Common myeloid progenitor, CD34-positive (primary cell): ENCODE measurements at regions not wholly inside any gene's neighbourhood (a gene's known extent, or its start where the extent isn't known, plus 50 kb on each side); places are given as distances from the start of the nearest gene placed in this dataset.

Source experiments
- CTCF ChIA-PET: fragments of 350-600 bp; sonication (Branson Sonifier 250); formaldehyde crosslinking; loops from one replicate; lab custom pipeline; 2021; ENCODE audit warnings: antibody characterized with exemption; lab: Charles Lee
- POLR2A ChIA-PET: fragments of 350-600 bp; sonication (Branson Sonifier 250); formaldehyde crosslinking; loops from one replicate; lab custom pipeline; 2021; ENCODE audit warnings: antibody characterized with exemption; lab: Charles Lee
- DNase-seq, 3 donors: peaks; one replicate each; pipeline versions ENCODE4 v3.0.0 to v3.0.0-alpha.2; 2013
- H3K27ac ChIP-seq, 2 experiments: 1 replicate in 1 of 2; 2 replicates in 1 of 2; pipeline ENCODE4 v1.7.0; 2013; ENCODE audit warnings: inconsistent platforms in 2 of 2, low read length in 2 of 2, mild to moderate bottlenecking in 2 of 2, low read depth in 1 of 2, moderate library complexity in 1 of 2; ENCODE audit not compliant: severe bottlenecking in 2 of 2, insufficient read depth in 1 of 2, poor library complexity in 1 of 2
- H3K27me3 ChIP-seq, 5 experiments: replicated peaks in 2 of 5; 1 replicate in 3 of 5; 2 replicates in 2 of 5; pipeline versions ENCODE4 v1.6.1 to v1.7.0; 2013; ENCODE audit warnings: low read length in 4 of 5, mild to moderate bottlenecking in 2 of 5, moderate library complexity in 2 of 5, inconsistent platforms in 1 of 5; ENCODE audit not compliant: insufficient read depth in 5 of 5, control insufficient read depth in 4 of 5
- H3K36me3 ChIP-seq, 4 experiments: 1 replicate in 2 of 4; 2 replicates in 2 of 4; pipeline versions ENCODE4 v1.6.1 to v1.7.0; 2013; ENCODE audit warnings: low read length in 3 of 4, control low read depth in 1 of 4, mild to moderate bottlenecking in 1 of 4; ENCODE audit not compliant: control insufficient read depth in 4 of 4, insufficient read depth in 4 of 4
- H3K4me1 ChIP-seq, 4 experiments: 1 replicate in 3 of 4; 2 replicates in 1 of 4; pipeline versions ENCODE4 v1.6.1 to v1.7.1; 2013; ENCODE audit warnings: low read length in 3 of 4, mild to moderate bottlenecking in 3 of 4, control low read depth in 1 of 4, inconsistent platforms in 1 of 4, moderate library complexity in 1 of 4; ENCODE audit not compliant: control insufficient read depth in 4 of 4, insufficient read depth in 4 of 4; ENCODE audit errors: control extremely low read depth in 1 of 4
- H3K4me3 ChIP-seq, 7 experiments: 1 replicate in 4 of 7; 2 replicates in 3 of 7; pipeline versions ENCODE4 v1.5.1 to v1.7.0; 2013; ENCODE audit warnings: mild to moderate bottlenecking in 7 of 7, low read length in 6 of 7, moderate library complexity in 6 of 7, inconsistent platforms in 2 of 7, low read depth in 2 of 7, control low read depth in 1 of 7; ENCODE audit not compliant: insufficient read depth in 4 of 7, control insufficient read depth in 1 of 7; ENCODE audit errors: extremely low read depth in 1 of 7
- H3K9me3 ChIP-seq, 5 experiments: 1 replicate in 4 of 5; 2 replicates in 1 of 5; pipeline versions ENCODE4 v1.6.1 to v1.7.1; 2013; ENCODE audit warnings: low read length in 4 of 5, mild to moderate bottlenecking in 2 of 5, inconsistent platforms in 1 of 5, low read depth in 1 of 5, moderate library complexity in 1 of 5; ENCODE audit not compliant: control insufficient read depth in 4 of 5, insufficient read depth in 2 of 5; ENCODE audit errors: control extremely low read depth in 1 of 5
- WGBS: methylation state at CpG from one replicate; pipeline ENCODE4 v1.1.5; 2013; ENCODE audit not compliant: insufficient coverage; 5-methylcytosine and 5-hydroxymethylcytosine counted together

DNA sequence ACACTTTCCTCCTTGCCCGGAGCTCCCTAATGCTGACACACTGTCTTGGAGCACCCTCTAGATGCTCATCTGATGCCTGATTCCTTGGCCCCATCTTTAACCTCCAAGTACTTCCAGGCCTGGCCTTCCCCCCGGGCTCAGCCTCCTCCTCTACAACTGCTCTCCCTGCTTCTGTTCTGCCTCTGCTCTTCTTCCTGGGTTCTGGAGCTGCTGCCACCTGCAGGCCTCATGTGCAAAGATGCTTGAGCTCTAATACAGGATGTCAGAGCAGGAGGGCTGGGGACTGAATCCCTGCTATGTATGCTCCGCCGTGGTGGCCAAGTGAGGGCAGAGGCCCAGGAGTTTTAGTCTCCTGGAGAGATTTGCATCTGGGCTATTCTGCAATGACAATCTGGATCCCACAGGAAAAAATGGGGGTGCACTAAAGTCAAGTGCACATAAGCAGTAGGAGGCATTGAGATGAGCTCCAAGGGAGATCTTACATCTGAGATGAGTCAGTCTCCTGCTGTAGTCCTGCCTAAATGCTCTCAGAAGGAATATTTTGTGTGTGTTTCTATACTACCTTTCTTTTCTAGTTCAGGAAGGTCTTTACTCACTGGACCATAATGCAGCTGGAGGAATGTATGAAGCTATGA lies 296.3 kb downstream of the UACA start:
- H3K4me1 ChIP-seq: peaks cover 5 to 48% (median 23%) of the 10 kb centered on the region in 4 experiments
- ChIA-PET CTCF (interaction anchor here (0.8 to 6.3 kb wide), 34 partner anchors 9 to 989 kb away, joined by 3 to 95 read pairs (median 4); no protein-coding TSS in a partner anchor), POLR2A (interaction anchor here (0.7 kb wide), 1 partner anchor 37 kb away, joined by 3 read pairs; no protein-coding TSS in a partner anchor)
- no peaks in the 10 kb centered on the region for H3K27me3 ChIP-seq
- H3K27ac ChIP-seq: no peak overlapping the region
- no peaks in the 10 kb centered on the region for H3K36me3 ChIP-seq
- 37% methylated on average over 4 of the region's 4 CpGs for WGBS
- no peaks in the 10 kb centered on the region for H3K9me3 ChIP-seq
- DNase-seq: peak; percentile 65 to 74 (median 69)
- H3K4me3 ChIP-seq: no peak overlapping the region

DNA sequence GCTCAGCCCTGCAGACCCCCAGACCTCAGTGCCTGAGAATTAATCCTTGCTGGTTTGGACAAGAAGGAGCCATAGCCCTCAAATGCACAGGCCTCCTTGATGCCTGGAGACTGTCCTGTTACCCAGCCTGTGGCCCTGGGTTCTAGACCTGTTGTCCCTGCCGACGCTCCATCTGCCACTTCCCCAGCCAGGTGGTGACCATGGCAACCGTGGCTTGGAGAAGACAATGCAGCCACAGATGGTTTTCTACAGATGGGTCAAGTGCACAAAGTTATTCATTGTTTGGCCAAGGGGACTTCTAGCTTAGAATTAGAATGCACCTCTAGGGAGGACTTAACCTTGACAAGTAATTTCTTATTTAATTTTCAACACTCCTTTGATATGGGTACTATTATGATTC lies 297.1 kb downstream of the UACA start:
- 50% methylated on average over 3 of the region's 3 CpGs for WGBS
- peak in 1 of 3 donors; percentile 29 for DNase-seq
- POLR2A ChIA-PET: no interaction called here

DNA sequence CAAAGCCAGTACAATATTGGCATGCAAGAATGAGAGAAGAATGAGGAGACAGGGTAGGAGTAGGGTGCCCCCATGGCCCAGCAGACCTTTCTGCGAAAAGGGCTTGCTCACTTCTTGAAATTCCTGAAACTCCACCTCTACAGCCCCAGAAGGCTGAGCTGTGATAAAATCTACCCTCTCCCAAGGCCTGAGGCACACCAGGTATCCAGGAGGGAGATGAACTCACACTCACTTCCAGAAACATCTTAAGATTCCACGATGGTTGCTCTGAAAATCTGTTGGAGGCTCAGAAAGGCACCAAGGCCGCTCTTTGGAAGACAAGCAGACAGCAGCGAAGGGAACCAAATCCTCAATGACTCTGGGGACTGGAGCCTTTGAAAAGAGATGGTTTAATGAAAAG lies 297.5 kb downstream of the UACA start:
- Histone ChIP-seq H3K9me3 (no peaks in the 10 kb centered on the region), H3K4me1 (peaks cover 5 to 54% (median 23%) of the 10 kb centered on the region in 4 experiments), H3K36me3 (no peaks in the 10 kb centered on the region), H3K4me3 (no peak overlapping the region), H3K27ac (no peak overlapping the region), H3K27me3 (no peaks in the 10 kb centered on the region)
- POLR2A ChIA-PET: no interaction called here
- DNase-seq: no peak
- CTCF ChIA-PET: interaction anchor here (1.0 to 6.3 kb wide), 23 partner anchors 9 to 988 kb away, joined by 3 to 95 read pairs (median 6); no protein-coding TSS in a partner anchor
- WGBS: 100% methylated on average over 2 of the region's 4 CpGs

More for the DNA sequence above, 297.1 kb downstream of the UACA start:
- CTCF ChIA-PET: interaction anchor here (0.9 to 6.3 kb wide), 31 partner anchors 9 to 988 kb away, joined by 3 to 95 read pairs (median 5); no protein-coding TSS in a partner anchor
- Histone ChIP-seq H3K4me1 (peaks cover 5 to 54% (median 23%) of the 10 kb centered on the region in 4 experiments), H3K27me3 (no peaks in the 10 kb centered on the region), H3K9me3 (no peaks in the 10 kb centered on the region), H3K27ac (no peak overlapping the region), H3K36me3 (no peaks in the 10 kb centered on the region), H3K4me3 (no peak overlapping the region)

DNA sequence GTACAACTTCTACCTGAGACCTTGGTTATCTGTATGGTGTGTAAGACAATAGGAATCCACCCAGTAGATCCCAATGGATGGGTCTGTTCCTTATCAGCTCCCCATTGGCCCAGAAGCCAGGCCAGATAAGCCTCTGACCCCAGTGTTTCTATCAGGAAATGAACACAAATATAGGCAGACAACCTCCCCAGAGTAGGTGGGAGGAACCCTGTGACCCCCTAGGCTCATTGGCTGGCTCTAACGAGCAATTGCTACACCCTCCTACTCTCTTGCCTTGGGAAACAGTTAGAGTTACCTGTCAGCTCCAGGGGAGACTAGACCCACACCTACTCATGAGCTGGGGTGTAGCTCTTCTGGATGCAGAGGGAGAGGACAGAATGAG lies 299.9 kb downstream of the UACA start:
- POLR2A ChIA-PET: interaction anchor here (2.5 kb wide), 1 partner anchor 11 kb away, joined by 12 read pairs; no protein-coding TSS in a partner anchor
- no peaks in the 10 kb centered on the region for H3K27me3 ChIP-seq
- H3K4me1 ChIP-seq: peaks cover 5 to 65% (median 34%) of the 10 kb centered on the region in 4 experiments

DNA sequence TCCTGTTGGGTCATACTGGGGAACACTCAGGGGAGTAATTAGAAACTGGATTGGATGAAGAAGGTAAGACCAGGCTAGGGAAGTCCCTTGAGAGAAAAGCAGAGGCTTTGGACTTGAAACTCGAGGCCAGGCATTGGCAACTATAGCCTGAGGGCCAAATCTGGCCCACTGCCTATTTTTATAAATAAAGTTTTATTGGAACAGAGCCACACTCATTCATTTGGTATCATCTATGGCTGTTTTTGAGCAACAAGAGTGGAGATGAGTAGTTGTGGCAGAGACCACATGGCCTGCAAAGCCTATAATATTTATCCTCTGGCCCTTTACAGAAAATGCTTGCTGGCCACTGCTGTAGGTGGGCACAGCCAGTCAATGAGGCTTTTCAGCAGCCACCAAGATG lies 301.4 kb downstream of the UACA start:
- H3K36me3 ChIP-seq: no peaks in the 10 kb centered on the region
- ChIA-PET POLR2A (no interaction called here), CTCF (interaction anchor here (1.4 to 6.3 kb wide), 4 partner anchors 9 to 41 kb away, joined by 4 to 51 read pairs (median 6); no protein-coding TSS in a partner anchor)
- no peak for DNase-seq
- no peak overlapping the region for H3K27ac ChIP-seq
- H3K4me3 ChIP-seq: no peak overlapping the region
- no CpG with 5 or more reads among the region's 1 CpG for WGBS
- no peaks in the 10 kb centered on the region for H3K27me3 ChIP-seq
- no peaks in the 10 kb centered on the region for H3K9me3 ChIP-seq
- peaks cover 0 to 57% (median 34%) of the 10 kb centered on the region in 4 experiments for H3K4me1 ChIP-seq

More for the DNA sequence above, 299.9 kb downstream of the UACA start:
- DNase-seq: no peak
- CTCF ChIA-PET: interaction anchor here (0.7 to 6.3 kb wide), 7 partner anchors 12 to 100 kb away, joined by 3 to 95 read pairs (median 5); no protein-coding TSS in a partner anchor
- WGBS: 40% methylated on average over 1 of the region's 1 CpG
- Histone ChIP-seq H3K27ac (no peak overlapping the region), H3K36me3 (no peaks in the 10 kb centered on the region), H3K9me3 (no peaks in the 10 kb centered on the region), H3K4me3 (no peak overlapping the region)

DNA sequence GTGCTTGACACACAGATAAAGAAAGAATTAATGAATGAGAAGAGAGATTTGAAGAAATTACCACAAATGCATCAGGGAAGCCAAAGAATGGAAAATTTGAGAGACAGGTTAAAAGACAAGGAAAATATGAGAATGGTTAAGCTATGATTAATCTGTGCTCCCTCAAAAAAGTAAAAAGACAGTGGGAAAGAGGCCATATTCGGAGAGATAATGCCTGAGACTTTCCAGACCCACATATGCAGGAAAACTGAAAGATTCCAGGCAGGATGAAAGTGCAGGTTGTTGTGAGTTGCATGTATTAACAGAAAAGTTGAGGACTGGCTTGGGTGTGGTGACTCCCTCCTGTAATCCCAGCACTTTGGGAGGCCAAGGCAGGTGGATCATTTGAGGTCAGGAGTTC lies 302.3 kb downstream of the UACA start:
- no peak for DNase-seq
- Histone ChIP-seq H3K27ac (no peak overlapping the region), H3K27me3 (no peaks in the 10 kb centered on the region), H3K9me3 (no peaks in the 10 kb centered on the region), H3K4me3 (no peak overlapping the region), H3K36me3 (no peaks in the 10 kb centered on the region), H3K4me1 (peaks cover 0 to 47% (median 26%) of the 10 kb centered on the region in 4 experiments)
- WGBS: 90% methylated on average over 1 of the region's 1 CpG
- ChIA-PET CTCF (interaction anchor here (1.2 to 1.9 kb wide), 5 partner anchors 9 to 53 kb away, joined by 3 to 9 read pairs (median 5); no protein-coding TSS in a partner anchor), POLR2A (interaction anchor here (0.6 kb wide), 1 partner anchor 313 kb away, joined by 3 read pairs; no protein-coding TSS in a partner anchor)

DNA sequence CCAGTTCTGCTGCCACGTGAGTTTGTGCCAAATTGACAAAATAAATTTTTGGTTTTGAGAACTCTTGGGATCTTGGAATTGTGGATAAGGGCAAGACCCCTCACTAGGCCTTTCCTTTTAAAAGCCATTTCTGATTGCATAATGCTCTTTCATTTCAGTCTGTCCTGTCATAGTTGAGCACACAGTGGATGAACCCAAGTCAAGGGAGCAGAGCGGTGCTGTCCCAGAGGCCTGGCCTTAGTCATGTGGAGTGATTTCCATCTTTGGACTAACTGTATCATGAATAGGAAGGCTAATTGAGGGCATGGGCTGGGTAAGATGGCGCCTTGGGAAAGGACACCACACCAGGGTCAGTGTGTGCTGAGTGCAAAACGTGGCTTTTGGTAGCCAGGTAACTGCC lies 304.0 kb downstream of the UACA start:
- Histone ChIP-seq H3K4me3 (no peak overlapping the region), H3K36me3 (no peaks in the 10 kb centered on the region), H3K27me3 (no peaks in the 10 kb centered on the region), H3K9me3 (no peaks in the 10 kb centered on the region), H3K4me1 (peaks cover 0 to 39% (median 25%) of the 10 kb centered on the region in 4 experiments), H3K27ac (no peak overlapping the region)
- WGBS: 88% methylated on average over 4 of the region's 4 CpGs
- DNase-seq: no peak
- CTCF ChIA-PET: interaction anchor here (0.7 to 1.8 kb wide), 6 partner anchors 8 to 55 kb away, joined by 3 to 8 read pairs (median 4); no protein-coding TSS in a partner anchor
- POLR2A ChIA-PET: no interaction called here
